ENCODE measurements at regions not wholly inside any gene's neighbourhood (a gene's known extent, or its start where the extent isn't known, plus 50 kb on each side); places are given as distances from the start of the nearest gene placed in this dataset.

- TF ChIP-seq POLR2A (IDR thresholded peaks at IDR 0.05; ENCODE audit: low read length) (no peak), GATA1 (IDR thresholded peaks at IDR 0.05; ENCODE audit: low read depth, low read length) (no peak)
Observed at GRCh38 chr4:180197471-180197870, 2045.7 kb upstream of the TENM3 start.

All from erythroblast (primary cell).